ENCODE measurements at regions not wholly inside any gene's neighbourhood (a gene's known extent, or its start where the extent isn't known, plus 50 kb on each side); places are given as distances from the start of the nearest gene placed in this dataset.

DNA sequence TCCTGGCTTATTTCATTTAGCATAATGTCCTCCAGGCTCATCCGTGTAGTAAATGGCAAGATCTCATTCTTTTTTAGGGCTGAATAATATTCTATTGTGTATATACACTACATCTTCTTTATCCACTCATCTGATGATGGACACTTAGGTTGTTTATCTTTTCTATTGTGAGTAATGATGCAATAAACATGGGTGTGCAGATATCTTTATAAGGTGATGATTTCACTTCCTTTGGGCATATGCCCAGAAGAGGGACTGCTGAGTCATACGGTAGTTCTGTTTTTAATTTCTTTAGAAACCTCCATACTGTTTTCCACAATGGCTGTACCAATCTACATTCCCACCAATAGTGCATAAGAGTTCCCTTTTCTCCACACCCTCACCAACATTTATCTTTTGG is 317.6 kb upstream of the CNKSR2 start:
- no peak for DNase-seq

GRCh38 chrX:21047034-21047455 is 327.2 kb upstream of the CNKSR2 start:
- DNase-seq = no peak

DNA sequence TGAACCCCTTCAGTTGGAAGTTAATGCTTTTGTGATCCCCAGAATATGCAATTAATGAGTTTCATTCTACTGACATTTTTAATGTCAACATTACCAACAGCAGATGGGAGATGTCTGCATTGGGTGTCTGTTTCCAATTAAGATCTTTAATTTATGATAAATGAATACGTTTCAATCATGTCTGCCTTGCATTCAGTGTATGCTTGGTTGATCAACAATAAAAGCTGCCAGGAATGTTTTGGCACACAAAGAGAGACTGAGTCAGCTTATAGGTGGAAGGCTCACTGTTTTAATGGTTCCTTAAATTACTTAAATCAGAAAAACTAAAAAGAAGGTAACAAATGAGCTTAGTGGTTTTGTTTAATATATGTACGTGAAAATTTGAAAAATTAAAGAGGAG is 359.9 kb upstream of the CNKSR2 start:
- DNase-seq = no peak

- no peak for DNase-seq
These were observed 369.4 kb upstream of the CNKSR2 start for GRCh38 chrX:21004835-21005234.

DNA sequence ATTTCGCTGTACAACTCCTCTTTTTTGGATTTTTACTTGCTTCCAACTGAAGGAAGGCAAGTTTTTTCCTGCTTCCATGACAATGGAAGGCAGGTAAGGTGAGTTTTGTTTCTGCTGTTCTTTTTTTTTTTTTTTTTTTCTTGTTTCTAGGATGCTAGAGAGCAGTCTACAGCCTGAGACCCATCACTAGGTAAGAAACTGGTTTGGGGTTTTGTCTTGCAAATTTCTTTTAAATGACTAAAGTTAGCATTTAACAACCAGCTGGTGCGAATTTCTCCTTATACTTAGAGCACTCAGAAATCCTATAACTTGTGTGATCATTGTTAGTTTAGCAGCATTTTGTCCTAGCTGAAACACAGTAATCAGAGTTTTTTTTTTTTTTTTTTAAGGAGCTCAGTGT is 378.4 kb upstream of the CNKSR2 start:
- no peak for DNase-seq

GRCh38 chrX:20989361-20989760 is 384.9 kb upstream of the CNKSR2 start:
- no peak for DNase-seq

DNA sequence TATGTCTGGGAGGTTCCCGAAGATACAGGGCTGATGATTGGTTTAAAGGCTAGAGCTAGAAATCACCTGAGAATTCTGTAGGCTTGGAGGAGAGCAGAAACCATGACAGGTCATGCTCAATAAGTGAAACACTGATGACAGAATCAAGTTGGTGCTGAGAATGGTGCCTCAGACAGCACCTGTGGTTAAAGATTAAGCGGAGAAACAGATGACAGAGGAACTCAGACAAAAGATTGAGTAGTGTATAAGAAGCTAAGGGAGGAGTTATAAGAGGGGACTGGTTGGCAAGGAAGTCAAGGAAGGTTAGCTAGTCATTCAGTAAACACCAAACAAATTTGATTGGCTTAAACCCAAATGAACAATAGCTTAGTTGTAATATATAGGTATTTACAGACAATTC is 385.4 kb upstream of the CNKSR2 start:
- DNase-seq = no peak

- DNase-seq = no peak
These were observed 386.1 kb upstream of the CNKSR2 start for GRCh38 chrX:20988118-20988517.

DNA sequence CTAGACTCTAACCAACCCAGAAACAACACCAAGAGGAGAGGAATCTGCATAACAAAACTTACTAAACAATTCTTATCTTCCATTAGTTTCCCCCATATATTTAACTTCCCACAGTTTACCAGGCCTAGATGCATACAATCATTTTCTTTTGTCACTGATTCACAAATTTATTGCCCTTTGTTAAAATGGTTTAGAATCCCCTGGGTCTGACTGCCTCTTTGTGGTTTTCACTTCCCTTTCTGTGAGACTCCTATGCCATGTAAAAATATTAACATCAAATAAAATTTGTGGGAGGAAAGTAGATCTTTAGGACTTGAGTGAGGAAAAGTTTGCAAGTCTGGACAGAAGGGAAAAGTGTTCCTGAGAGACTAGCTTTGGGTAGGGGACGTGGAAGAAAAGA is 393.8 kb upstream of the CNKSR2 start:
- DNase-seq = no peak

DNA sequence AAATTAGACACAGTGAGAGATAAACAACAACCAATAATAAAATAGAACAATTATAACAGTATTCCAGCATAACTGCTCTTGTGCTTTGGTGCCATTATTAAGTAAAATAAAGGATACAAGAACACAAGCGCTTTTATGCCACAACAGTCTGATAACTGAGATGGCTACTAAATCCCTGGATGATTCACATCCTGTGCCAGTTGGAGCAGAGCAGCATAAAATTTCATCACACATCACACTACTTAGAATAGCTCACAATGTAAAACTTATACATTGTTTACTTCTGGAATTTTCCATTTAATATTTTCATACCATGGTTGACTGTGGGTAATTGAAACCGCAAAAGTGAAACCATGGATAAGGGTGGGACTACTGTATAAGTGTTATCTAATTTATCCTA is 399.9 kb upstream of the CNKSR2 start:
- no peak for DNase-seq

- DNase-seq = no peak
These were observed 401.2 kb upstream of the CNKSR2 start for GRCh38 chrX:20973038-20973437.

- DNase-seq = no peak
These were observed 403.0 kb upstream of the CNKSR2 start for GRCh38 chrX:20971250-20971649.

DNA sequence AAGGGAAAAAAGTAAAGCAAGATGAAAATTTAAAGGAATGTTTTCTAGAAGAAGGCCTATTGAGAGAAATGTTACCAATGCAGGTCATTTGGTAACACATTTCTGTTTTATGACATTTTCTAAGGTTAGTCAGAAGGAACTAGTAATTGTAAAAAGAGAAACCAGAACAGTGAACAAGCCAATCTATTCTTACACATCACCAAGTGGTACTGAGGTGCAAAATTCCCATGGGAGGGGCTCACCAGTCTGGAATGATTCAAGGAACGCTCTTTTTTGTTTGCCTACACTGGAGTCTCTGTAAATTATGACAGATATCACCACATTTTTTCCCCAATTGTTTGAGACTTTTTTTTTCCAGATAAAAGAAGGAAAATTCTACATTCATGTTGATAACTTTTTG is 404.7 kb upstream of the CNKSR2 start:
- DNase-seq = no peak

DNA sequence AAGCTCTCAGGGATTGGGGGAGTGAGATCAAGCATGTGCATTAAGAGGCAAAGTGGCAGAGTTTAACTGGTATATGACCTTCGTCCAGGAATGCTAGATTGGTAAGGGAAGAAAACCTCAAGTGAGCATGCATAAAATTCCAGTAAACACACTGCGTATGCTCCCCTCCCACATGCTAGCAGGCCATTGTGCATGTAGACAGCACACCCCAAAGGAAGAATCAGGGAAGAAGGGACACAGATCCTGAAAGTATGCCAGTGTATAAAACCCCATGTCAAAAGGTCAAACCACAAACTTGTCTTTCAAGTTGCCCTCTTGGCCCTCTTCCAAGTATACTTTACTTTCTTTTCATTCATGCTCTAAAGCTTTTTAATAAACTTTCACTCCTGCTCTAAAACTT is 405.2 kb upstream of the CNKSR2 start:
- DNase-seq = no peak

DNA sequence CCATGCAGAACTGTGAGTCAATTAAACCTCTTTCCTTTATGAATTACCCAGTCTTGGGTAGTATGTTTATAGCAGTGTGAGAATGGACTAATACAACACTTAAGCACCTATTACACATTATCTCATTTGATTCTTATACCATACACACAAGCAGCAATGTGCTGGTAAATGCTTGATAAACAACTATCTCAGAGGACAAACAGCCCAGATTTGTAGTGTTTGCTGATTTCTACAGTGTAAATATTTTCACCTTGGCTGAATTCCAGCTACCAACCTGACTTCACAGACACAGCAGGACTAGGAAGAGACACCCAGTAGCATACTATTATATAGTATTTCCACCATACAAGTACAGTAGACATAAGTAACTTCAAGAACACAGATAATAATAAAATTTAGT is 406.5 kb upstream of the CNKSR2 start:
- DNase-seq = no peak

GRCh38 chrX:20965270-20966044 is 408.8 kb upstream of the CNKSR2 start:
- DNase-seq = no peak

GRCh38 chrX:20954014-20954413 is 420.2 kb upstream of the CNKSR2 start:
- no peak for DNase-seq

- no peak for DNase-seq
These were observed 422.0 kb upstream of the CNKSR2 start for GRCh38 chrX:20952180-20952579.

- DNase-seq = no peak
These were observed 423.0 kb upstream of the CNKSR2 start for GRCh38 chrX:20951016-20951810.

DNA sequence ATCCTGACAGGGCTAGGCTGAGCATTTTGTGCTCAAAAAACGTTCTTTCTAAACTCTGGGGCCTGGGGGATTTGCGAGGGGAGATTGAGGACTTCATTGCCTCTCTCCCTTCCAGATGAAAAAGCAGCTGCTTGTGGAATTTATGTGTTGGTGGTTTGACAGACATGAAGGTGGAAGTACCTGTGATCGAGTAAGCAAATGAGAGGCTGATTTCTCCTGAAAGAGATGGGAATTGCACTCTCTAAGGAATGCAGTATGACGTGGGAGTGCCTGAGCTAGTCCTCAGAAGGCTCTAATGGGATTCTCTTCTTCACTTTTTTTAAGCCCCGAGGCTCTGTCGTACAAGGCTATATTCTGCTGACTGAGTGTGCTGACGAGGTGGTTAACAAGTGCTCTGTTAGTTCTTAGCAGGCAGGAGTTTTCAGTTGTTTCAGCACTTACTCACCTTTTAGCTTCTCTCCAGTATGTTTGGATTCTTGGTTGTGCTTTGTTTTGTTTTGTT is 426.8 kb upstream of the CNKSR2 start:
- DNase-seq = no peak

DNA sequence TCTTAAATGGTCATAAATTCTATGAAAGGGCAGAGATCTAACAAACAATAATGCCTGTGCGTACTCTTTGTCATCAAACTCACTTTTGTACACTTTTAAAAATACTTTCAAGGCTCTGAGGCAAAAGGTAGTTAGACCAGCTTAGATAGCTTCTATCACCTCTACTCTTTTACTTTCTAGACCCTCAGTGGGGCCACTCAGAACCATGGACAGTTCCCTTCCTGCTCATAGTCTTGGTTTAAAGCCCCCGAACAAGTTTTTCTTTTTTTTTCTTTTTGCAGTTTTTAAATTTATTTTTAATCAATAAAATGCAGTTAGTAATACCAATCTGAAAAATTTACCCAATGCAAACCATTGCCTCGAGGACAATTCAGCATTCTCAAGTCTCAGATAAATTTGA is 460.5 kb upstream of the CNKSR2 start:
- DNase-seq = peak; percentile 0

DNA sequence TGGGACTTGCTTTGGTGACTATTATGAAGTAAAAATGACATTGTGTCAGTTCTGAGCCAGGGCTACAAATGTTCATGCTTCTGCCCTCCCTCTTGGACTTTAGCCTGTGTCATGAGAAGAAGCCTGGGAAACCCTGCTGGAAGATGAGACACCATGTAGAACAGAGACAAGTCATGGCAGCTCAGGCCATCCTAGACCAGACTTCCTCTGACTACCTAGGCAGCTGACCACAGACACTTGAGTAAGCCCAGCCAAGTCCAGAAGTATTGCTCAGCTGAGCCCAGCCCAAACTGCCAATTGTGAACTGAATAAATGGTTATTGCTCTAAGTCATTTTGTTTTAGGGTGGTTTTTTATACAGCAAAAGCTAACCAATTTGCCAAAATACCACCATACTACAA is 467.6 kb upstream of the CNKSR2 start:
- no peak for DNase-seq

- DNase-seq = no peak
These were observed 489.7 kb upstream of the CNKSR2 start for GRCh38 chrX:20884565-20884964.

GRCh38 chrX:20863649-20864048 is 510.6 kb upstream of the CNKSR2 start:
- DNase-seq = no peak

Data from hindlimb muscle (tissue), 1 donor.